GM18520 (cell line): ENCODE measurements at regions not wholly inside any gene's neighbourhood (a gene's known extent, or its start where the extent isn't known, plus 50 kb on each side); places are given as distances from the start of the nearest gene placed in this dataset.

Experiments
- ATAC-seq: cut with Tn5 transposase; IDR thresholded peaks from one replicate; pipeline ENCODE4 v1.9.1; 2021; ENCODE audit not compliant: unreplicated experiment

DNA sequence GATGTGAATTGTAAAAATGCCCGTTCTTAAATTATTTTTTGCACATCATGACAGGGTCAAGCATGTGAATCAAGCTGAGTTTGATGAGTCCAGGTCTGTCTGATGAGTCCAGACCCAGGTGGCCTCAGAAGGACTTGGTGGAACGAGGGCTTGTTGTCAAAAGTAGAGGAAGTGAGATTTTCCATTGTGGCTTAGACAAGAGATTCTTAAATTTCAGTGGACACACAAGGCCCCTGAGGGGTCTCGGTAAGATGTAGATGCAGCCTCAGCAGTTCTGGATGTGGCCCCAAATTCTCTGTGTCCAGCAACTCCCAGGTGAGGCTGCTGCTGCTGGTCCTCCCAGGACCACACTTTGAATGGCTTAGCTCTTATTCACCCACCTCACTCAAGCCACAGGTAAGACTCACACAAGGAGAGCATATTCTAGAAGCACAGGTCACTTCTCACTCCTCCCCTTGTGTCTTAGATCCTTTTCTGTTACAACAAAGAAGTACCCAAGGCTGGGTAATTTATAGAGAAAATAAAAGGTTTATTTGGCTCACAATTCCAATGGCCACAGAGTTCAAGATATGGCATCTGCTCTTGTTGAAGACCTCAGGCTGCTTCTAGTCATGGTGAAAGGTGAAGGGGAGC, 98.8 kb downstream of the GGTLC2 start:
- no peak for ATAC-seq

GRCh38 chr22:22744412-22745224, 100.2 kb downstream of the GGTLC2 start:
- ATAC-seq, result no peak

GRCh38 chr22:22745225-22746060, 101.0 kb downstream of the GGTLC2 start:
- peak; percentile 43 for ATAC-seq

- ATAC-seq, result no peak
These were observed 101.9 kb downstream of the GGTLC2 start for GRCh38 chr22:22746061-22746962.

DNA sequence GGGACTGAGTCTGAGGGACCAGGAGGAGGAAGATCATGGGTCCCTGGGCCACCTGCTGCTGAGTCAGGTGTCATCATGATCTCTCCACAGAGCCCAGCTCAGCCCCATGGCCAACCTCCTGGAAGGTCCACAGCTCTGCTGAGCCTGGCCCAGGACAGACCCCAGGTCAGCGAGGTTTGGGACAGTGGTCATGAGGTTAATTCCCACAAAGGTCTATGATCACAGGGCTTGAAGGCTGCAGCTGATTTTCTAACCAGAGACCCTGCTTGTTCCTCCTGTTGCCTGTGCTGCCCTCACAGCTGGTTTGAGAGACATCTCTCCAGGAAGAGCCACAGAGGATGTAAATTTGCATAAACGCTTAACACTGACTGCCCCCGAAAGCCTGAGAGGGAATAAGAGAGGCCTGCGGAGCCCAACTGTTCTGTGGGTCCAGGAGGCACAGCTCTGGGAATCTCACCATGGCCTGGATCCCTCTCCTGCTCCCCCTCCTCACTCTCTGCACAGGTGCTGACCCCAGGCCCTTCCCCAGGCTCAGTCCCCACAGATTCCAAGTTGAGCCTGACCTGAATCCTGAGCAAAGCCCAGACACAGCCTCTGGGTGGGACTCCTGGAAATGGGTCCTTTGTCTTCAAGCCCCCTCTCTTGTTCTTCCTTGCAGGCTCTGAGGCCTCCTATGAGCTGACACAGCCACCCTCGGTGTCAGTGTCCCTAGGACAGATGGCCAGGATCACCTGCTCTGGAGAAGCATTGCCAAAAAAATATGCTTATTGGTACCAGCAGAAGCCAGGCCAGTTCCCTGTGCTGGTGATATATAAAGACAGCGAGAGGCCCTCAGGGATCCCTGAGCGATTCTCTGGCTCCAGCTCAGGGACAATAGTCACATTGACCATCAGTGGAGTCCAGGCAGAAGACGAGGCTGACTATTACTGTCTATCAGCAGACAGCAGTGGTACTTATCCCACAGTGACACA, 102.8 kb downstream of the GGTLC2 start:
- no peak for ATAC-seq

- no peak for ATAC-seq
These were observed 103.9 kb downstream of the GGTLC2 start for GRCh38 chr22:22748297-22748743.

DNA sequence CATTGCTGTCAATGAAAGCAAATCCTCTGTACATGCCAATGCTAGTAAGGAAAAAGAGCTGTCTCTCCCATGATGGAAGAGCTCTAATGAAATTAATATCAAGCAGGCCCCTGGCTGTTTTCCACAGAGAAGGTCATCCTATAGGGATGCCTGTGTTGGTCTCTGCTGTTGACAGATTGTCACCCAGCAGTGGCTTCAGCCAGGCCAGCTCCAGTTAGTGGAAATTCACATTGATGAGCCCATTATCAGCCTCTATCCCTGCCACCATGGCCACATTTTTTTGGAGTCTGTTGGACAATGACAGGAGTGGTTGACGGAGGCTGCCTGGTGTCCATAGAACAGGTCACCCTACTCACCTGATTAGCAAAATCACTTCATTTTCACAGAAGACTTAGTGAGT, 104.3 kb downstream of the GGTLC2 start:
- no peak for ATAC-seq

DNA sequence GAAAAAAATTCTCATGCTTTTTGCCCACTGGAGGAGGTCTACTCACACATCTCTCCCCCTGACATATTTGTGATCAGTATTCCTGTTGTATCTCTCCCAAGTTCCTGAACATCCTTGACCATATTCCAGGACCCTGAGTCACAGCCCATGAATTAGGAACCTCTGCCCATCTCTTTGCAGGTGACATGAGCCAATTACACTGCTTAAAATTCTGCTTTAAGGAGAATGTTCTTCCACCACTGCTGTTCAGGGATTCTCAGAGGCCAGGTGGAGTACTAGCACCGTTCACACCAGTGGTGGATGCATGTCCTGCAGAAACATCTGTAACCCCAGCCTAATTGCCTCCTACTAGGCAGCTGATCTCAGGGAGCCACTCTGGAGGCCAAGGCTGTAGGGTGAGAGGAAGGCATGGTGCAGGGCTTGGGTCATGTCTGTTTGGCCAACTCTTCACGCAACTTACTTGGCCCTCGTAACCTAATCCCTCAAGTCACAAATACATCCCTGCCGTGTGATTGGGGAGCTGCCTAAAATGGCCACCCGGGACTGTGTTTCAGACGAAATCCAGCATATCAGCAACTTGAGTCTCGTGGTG, 104.8 kb downstream of the GGTLC2 start:
- ATAC-seq, result no peak

DNA sequence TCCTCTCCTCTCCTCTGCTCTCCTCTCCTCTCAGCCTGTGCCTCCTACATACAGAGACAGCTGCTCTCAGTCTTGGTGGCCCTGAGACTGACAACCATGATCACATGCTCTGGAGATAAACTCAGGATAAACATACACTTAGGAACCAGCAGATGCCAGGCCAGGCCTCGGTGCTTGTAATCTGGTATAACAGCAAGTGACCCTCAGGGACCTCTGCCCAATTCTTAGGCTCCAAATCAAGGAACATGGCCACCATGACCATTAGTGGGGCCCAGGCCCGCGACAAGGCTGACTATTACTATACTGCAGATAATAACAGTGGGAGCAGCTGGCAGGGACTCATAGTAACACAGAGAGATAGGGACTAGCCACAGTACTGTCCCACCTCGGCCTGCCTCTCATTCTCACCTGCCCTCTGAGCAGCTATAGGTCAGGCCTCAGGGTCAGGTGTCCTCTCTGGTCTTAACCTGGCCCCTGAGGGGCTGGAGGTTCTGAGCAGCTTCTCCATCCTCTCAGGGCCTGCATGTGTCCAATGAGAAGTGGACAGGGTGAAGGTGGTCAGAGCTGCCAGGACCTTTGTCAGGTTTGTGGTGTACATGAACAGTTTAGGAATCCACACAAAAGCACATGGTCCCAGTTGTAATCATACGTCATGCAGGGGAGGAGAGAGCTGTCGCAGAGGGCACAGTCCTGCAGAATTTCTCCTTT, 106.1 kb downstream of the GGTLC2 start:
- no peak for ATAC-seq

DNA sequence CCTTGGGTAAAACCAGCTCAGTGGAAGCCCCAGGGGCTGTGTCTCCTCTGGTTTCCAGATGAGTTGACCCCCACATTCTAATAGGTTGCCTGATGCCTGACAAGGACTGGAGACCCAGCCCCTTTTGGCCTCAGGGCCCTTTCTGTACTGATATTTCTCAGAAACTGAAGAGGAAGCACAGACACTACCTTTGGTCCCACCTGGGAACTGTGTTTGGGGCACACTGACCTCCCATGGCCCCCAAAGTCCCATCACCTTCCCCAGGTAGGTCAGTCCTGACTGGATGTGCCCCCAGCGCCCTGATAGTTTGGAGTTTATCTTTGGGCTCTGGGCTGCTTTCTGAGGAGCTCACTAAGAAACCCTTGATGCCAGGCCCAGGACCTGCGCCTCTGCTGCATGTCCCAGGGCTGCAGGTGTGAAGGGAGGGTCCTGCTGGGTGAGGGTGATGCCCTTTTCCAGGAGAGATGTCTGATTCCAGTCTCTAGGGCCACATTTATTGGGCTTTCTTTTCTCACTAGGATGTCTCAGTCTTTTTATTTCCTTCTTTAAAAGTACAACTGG, 106.7 kb downstream of the GGTLC2 start:
- ATAC-seq, result no peak

GRCh38 chr22:22752199-22752555, 107.8 kb downstream of the GGTLC2 start:
- ATAC-seq, result no peak

DNA sequence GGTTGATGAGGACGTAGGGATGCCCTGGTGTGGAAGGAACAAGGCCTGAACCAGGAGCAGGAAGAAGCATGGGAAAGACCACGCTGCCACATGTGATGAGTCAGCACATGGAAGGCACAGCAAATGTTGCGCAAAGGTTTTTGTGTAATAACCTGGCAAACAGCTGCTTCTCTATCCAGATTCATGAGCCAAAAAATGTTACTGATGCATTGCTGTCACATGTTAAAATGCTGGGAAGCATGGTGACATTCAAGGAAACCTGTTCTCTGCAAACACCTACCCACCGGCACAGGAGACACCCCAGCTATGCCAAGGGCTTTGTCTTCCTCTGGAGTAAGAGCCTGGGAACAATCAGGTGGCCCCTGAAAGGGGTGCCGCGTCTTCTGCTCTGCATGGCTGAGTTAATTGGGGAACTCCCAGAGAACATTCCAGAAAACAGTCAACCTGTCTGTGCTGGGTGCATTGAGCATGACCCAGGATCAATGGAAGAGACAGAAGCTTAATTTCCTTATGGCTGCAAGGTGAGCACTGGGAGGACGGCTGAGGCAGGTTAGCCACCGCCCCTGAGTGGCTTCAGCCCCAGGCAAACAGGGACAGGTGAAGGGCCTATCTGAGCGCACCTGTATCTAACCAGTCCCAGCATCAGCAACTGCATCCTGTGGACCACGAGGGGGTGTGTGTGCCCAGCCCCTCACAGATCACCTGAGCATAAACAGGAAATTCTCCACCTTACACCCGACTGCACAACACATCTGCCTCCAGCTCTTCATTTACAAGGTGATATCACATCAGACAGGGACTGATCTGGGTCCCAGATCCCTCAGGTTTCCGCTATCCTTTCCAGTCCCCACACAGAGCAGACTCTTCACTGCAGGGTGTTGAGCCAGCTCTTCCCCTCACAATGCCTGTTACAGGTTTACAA, 108.4 kb downstream of the GGTLC2 start:
- ATAC-seq, result no peak

GRCh38 chr22:22753526-22754267, 109.3 kb downstream of the GGTLC2 start:
- ATAC-seq, result no peak

DNA sequence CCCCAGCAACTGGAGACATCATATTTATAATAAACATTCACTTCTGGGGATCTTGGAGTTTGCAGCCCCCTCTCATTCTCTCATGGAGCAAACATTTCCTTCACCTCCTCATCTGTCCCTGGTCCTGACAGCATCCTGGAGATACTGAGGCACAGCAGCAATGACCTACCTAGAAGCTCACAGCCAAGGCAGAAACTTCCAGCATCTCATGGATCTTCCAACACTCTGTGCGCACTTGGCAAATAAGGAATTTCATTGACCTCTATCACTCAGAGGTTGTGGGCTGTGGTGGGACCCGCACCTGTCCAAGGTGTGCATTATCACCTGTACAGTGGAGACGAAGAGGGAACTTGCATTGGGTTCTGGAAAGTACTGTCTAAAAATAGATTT, 109.8 kb downstream of the GGTLC2 start:
- no peak for ATAC-seq

DNA sequence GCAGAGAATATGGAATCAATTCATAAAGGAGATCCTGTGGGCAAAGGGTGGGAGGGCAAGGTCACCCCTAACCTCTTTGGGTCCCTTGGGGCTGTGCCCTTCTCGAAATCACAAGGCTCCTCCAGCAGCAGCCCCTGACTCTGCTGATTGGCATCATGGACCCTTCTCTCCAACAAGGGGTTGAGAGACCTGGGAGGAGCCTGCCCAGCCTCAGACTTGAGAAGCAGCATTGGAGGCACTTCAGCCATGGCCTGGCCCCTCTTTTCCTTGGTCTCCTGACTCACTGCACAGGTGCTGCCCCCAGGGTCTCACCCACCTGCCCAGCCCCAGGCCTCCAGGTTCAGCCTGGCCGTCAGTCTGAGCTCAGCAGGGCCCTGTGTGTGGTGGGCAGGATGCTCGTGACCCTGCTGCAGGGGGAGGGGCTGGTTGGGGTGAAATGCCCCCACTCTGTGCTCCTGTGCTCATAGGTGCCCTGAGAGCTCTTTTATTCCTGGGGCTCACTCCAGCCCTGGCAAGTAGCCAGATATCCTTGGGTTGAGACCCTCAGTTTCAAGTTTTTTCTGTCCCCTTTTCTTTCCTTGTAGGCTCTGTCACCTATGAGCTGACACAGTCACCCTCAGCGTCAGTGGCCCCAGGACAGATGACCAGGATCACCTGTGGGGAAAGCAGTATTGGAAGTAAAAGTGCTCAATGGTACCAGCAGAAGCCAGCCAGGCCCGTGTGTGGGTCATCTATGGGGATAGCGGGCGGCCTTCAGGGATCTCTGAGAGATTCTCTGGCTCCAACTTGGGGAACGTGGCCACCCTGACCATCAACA, 110.8 kb downstream of the GGTLC2 start:
- ATAC-seq, result no peak

- ATAC-seq, result no peak
These were observed 111.3 kb downstream of the GGTLC2 start for GRCh38 chr22:22755778-22756100.
